ENCODE measurements at regions not wholly inside any gene's neighbourhood (a gene's known extent, or its start where the extent isn't known, plus 50 kb on each side); places are given as distances from the start of the nearest gene placed in this dataset.

DNA sequence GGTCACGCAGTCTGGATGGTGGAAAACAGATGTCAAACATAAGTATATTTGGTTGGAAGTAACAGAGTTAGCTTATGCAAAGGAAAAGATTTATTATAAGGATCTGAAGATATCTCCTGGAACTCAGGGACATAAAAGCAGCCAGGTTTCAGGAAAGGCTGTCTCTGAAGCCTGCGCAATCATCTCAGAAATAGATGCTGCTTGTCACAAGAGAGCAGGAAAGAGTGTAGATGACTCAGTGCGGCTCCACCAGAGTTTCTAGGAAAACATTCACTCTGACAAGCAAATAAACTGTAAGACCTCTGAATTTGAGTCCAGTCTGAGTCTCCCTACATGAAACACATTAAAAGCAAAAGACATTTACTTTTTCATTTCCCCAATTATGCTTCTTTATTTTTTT, 220.4 kb upstream of the HTR2A start:
- H2AFZ ChIP-seq (ENCODE audit: low read length) = no peak overlapping the region
- in situ Hi-C loops (cut with HindIII; ENCODE audit: extremely low pct_ligation_motif_present, low pct_unique_long_range_greater_than_20kb) (no loop called here), intact Hi-C loops (cut with micrococcal nuclease; ENCODE audit: unreplicated experiment) (no loop called here)
- ChIA-PET POLR2A (no interaction called here), CTCF (ENCODE audit: low intra/inter-chr PET ratio, low total read pairs) (no interaction called here)
- 49% methylated on average over 3 of the region's 3 CpGs for WGBS (ENCODE audit: low lambda C conversion rate)
- no peak overlapping the region for H3K4me2 ChIP-seq (ENCODE audit: low read depth, low read length)
- H3K4me3 ChIP-seq (replicated peaks in 1 of 3; ENCODE audit: insufficient read depth in 1 of 3, low read depth in 2 of 3, low read length in 3 of 3) = no peak overlapping the region
- FAIRE-seq (no peak), DNase-seq (ENCODE audit: low spot score) (no peak), ATAC-seq (no peak)
- no peaks in the 10 kb centered on the region for H3K4me1 ChIP-seq (ENCODE audit: insufficient read depth, low read length)
- no peaks in the 10 kb centered on the region for H3K9me3 ChIP-seq (ENCODE audit: low read length)
- no peaks in the 10 kb centered on the region for H3K79me2 ChIP-seq (ENCODE audit: insufficient read depth, low read length)
- H3K36me3 ChIP-seq (replicated peaks in 1 of 2; ENCODE audit: control insufficient read depth in 1 of 2, insufficient read depth in 2 of 2, low read length in 2 of 2) = no peaks in the 10 kb centered on the region
- BruUV-seq (replicated peaks) = no TSS peak
- H4K20me1 ChIP-seq (ENCODE audit: insufficient read depth, low read length) = no peaks in the 10 kb centered on the region
- no peaks in the 10 kb centered on the region for H3K27me3 ChIP-seq (ENCODE audit: control insufficient read depth in 1 of 2, insufficient read depth in 2 of 2, low read length in 2 of 2)
- no peak for TF ChIP-seq CBX1 (IDR thresholded peaks at IDR 0.05; ENCODE audit: low read depth)
- no peak for TF ChIP-seq TMF1 (CRISPR knock-in tag; IDR thresholded peaks at IDR 0.05; ENCODE audit: low read depth)
- TF ChIP-seq, protein P1, sequence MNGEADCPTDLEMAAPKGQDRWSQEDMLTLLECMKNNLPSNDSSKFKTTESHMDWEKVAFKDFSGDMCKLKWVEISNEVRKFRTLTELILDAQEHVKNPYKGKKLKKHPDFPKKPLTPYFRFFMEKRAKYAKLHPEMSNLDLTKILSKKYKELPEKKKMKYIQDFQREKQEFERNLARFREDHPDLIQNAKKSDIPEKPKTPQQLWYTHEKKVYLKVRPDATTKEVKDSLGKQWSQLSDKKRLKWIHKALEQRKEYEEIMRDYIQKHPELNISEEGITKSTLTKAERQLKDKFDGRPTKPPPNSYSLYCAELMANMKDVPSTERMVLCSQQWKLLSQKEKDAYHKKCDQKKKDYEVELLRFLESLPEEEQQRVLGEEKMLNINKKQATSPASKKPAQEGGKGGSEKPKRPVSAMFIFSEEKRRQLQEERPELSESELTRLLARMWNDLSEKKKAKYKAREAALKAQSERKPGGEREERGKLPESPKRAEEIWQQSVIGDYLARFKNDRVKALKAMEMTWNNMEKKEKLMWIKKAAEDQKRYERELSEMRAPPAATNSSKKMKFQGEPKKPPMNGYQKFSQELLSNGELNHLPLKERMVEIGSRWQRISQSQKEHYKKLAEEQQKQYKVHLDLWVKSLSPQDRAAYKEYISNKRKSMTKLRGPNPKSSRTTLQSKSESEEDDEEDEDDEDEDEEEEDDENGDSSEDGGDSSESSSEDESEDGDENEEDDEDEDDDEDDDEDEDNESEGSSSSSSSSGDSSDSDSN (CRISPR knock-in tag; IDR thresholded peaks at IDR 0.05) = no peak
- no peak overlapping the region for H3K9ac ChIP-seq (ENCODE audit: insufficient read depth, low read depth, low read length)
- H3K27ac ChIP-seq (ENCODE audit: extremely low read length, insufficient read depth, low read length) = no peak overlapping the region

DNA sequence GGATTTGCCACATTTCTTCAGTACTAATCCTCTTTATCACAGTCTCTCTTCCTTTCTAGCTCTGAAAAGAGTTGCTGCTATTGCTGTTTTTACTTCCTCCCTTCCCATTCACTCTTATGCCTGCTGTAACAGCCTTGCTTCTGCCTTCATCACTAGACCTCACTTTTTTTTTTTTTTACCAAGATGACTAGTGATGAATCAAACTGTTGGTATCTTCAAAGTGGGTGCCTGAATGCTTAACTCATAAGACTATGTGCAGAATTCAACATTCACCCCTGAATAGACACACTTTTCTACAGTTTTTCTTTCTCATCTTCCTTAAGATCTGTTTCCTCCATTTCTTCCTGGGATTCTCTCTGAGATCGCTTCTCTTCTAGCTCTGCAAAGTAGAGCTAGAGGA, 217.2 kb upstream of the HTR2A start:
- Histone ChIP-seq H3K9me3 (ENCODE audit: low read length) (no peaks in the 10 kb centered on the region), H3K79me2 (ENCODE audit: insufficient read depth, low read length) (no peaks in the 10 kb centered on the region), H3K4me1 (ENCODE audit: insufficient read depth, low read length) (no peaks in the 10 kb centered on the region), H3K36me3 (replicated peaks in 1 of 2; ENCODE audit: control insufficient read depth in 1 of 2, insufficient read depth in 2 of 2, low read length in 2 of 2) (no peaks in the 10 kb centered on the region), H2AFZ (ENCODE audit: low read length) (no peak overlapping the region), H3K9ac (ENCODE audit: insufficient read depth, low read depth, low read length) (no peak overlapping the region), H3K4me3 (replicated peaks in 1 of 3; ENCODE audit: insufficient read depth in 1 of 3, low read depth in 2 of 3, low read length in 3 of 3) (no peak overlapping the region), H4K20me1 (ENCODE audit: insufficient read depth, low read length) (no peaks in the 10 kb centered on the region), H3K4me2 (ENCODE audit: low read depth, low read length) (no peak overlapping the region), H3K27ac (ENCODE audit: extremely low read length, insufficient read depth, low read length) (no peak overlapping the region), H3K27me3 (ENCODE audit: control insufficient read depth in 1 of 2, insufficient read depth in 2 of 2, low read length in 2 of 2) (no peaks in the 10 kb centered on the region; a peak in 1 of 5 replicates)
- intact Hi-C loops (cut with micrococcal nuclease; ENCODE audit: unreplicated experiment) (no loop called here), in situ Hi-C loops (cut with HindIII; ENCODE audit: extremely low pct_ligation_motif_present, low pct_unique_long_range_greater_than_20kb) (no loop called here)
- FAIRE-seq (no peak), ATAC-seq (no peak), DNase-seq (ENCODE audit: low spot score) (no peak)
- CTCF ChIA-PET (ENCODE audit: low intra/inter-chr PET ratio, low total read pairs) = no interaction called here
- no TSS peak for BruUV-seq (replicated peaks)
- POLR2A ChIA-PET = no interaction called here
- WGBS (ENCODE audit: low lambda C conversion rate) = 0% methylated on average over 1 of the region's 1 CpG
- TF ChIP-seq, protein P2, sequence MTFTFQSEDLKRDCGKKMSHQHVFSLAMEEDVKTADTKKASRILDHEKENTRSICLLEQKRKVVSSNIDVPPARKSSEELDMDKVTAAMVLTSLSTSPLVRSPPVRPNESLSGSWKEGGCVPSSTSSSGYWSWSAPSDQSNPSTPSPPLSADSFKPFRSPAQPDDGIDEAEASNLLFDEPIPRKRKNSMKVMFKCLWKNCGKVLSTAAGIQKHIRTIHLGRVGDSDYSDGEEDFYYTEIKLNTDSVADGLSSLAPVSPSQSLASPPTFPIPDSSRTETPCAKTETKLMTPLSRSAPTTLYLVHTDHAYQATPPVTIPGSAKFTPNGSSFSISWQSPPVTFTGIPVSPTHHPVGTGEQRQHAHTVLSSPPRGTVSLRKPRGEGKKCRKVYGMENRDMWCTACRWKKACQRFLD (CRISPR knock-in tag; IDR thresholded peaks at IDR 0.05; ENCODE audit: borderline replicate concordance) = no peak
- no peak for TF ChIP-seq ZMYM3 (CRISPR knock-in tag; IDR thresholded peaks at IDR 0.05)

Measured in HepG2 (cell line).